Breast epithelium (tissue), 4 donors: ENCODE measurements at regions not wholly inside any gene's neighbourhood (a gene's known extent, or its start where the extent isn't known, plus 50 kb on each side); places are given as distances from the start of the nearest gene placed in this dataset.

Source experiments
- DNase-seq, 2 donors: peaks; one replicate each; pipeline ENCODE4 v3.0.0-alpha.2; 2019; ENCODE audit warnings: low spot score in 2 of 2
- H3K27ac ChIP-seq, 2 donors: fragments of 200-600 bp; sonication (generic) in 1 of 2; one replicate each; pipeline ENCODE4 v1.5.1; 2016 to 2019; ENCODE audit warnings: mild to moderate bottlenecking in 1 of 2
- H3K27me3 ChIP-seq, 2 donors: fragments of 200-600 bp; sonication (generic) in 1 of 2; one replicate each; pipeline versions ENCODE4 v1.5.1 to v1.6.0; 2017 to 2019; ENCODE audit warnings: control low read depth in 1 of 2, mild to moderate bottlenecking in 1 of 2
- H3K36me3 ChIP-seq: fragments of 200-600 bp; one replicate; pipeline ENCODE4 v1.5.1; 2019
- H3K4me1 ChIP-seq, 2 donors: fragments of 200-600 bp; sonication (generic); one replicate each; pipeline ENCODE4 v1.5.1; 2016 to 2019; ENCODE audit warnings: control low read depth in 1 of 2
- H3K4me3 ChIP-seq, 3 donors: fragments of 200-600 bp; sonication (generic); 1 replicate in 2 of 3; 2 replicates in 1 of 3; pipeline ENCODE4 v1.5.1; 2016 to 2019; ENCODE audit warnings: mild to moderate bottlenecking in 3 of 3, moderate library complexity in 2 of 3
- H3K9me3 ChIP-seq, 2 donors: fragments of 200-600 bp; sonication (generic) in 1 of 2; one replicate each; pipeline ENCODE4 v1.5.1; 2016 to 2019; ENCODE audit warnings: control low read depth in 1 of 2
- POLR2A ChIP-seq: fragments of 450-650 bp; IDR thresholded peaks from one replicate; pipeline ENCODE4 v1.6.1; 2016; ENCODE audit warnings: antibody characterized with exemption, mild to moderate bottlenecking, moderate library complexity
- POLR2AphosphoS5 ChIP-seq, 3 donors: sonication (generic); formaldehyde crosslinking; IDR thresholded peaks; one replicate each; pipeline ENCODE4 v1.6.1; 2017; ENCODE audit warnings: antibody characterized with exemption in 3 of 3
- intact Hi-C: fragments of 100-400 bp; cut with DNase I; formaldehyde crosslinking; loops from one replicate; pipeline ENCODE4 v1.15.1; 2023; ENCODE audit warnings: low total_unique reads
- TF ChIP-seq, protein P1 (sequence below), 3 donors: fragments of 450-650 bp; IDR thresholded peaks; one replicate each; pipeline ENCODE4 v1.5.1; 2016 to 2017; ENCODE audit warnings: antibody characterized with exemption in 3 of 3, mild to moderate bottlenecking in 3 of 3, moderate library complexity in 3 of 3

DNA sequence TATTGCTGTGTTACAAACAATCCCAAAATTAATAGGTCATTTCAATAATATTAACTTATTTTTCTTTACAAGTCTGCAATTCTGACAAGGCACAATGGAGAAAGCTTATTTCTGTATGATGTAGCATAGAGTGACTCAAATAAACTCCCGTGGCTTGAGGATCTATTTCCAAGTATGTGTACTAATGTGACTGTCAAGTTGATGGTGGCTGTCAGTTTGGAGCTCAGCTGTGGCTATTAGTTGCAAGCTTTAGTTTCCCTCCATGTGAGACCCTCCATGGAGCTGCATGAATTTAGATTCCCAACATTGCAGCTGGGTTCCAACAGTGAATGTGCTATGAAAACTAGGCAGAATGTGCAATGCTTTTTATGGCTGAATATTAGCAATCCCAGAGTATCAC lies 515.5 kb upstream of the GBE1 start:
- no peaks in the 10 kb centered on the region for H3K9me3 ChIP-seq
- intact Hi-C loops, result no loop called here
- no peak for DNase-seq
- no peaks in the 10 kb centered on the region for H3K4me1 ChIP-seq
- no peak overlapping the region for H3K27ac ChIP-seq
- H3K4me3 ChIP-seq, result no peak overlapping the region
- H3K36me3 ChIP-seq, result no peaks in the 10 kb centered on the region
- TF ChIP-seq POLR2A, result no peak
- TF ChIP-seq POLR2AphosphoS5 (IDR thresholded peaks at IDR 0.05), result no peak
- TF ChIP-seq, protein P1, sequence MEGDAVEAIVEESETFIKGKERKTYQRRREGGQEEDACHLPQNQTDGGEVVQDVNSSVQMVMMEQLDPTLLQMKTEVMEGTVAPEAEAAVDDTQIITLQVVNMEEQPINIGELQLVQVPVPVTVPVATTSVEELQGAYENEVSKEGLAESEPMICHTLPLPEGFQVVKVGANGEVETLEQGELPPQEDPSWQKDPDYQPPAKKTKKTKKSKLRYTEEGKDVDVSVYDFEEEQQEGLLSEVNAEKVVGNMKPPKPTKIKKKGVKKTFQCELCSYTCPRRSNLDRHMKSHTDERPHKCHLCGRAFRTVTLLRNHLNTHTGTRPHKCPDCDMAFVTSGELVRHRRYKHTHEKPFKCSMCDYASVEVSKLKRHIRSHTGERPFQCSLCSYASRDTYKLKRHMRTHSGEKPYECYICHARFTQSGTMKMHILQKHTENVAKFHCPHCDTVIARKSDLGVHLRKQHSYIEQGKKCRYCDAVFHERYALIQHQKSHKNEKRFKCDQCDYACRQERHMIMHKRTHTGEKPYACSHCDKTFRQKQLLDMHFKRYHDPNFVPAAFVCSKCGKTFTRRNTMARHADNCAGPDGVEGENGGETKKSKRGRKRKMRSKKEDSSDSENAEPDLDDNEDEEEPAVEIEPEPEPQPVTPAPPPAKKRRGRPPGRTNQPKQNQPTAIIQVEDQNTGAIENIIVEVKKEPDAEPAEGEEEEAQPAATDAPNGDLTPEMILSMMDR (IDR thresholded peaks at IDR 0.05), result no peak
- H3K27me3 ChIP-seq, result no peaks in the 10 kb centered on the region

DNA sequence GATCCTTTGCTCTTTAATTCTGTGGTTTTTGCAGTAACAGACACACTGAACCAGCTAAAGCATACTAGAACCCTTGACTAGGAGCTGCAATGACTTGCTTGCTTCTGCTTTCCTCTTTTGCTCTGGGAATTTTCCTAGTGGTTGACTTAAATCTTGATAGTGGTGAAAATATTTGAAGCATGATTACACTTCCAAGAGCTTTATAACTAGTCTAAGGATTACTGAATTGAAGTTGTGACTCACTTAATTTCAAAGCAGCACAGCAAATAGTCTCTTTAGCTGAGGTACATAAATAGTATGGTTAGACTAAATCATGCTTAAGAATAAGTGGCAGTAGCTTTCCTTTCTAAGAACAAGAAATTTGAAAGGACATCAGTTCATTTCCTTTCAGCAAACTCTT lies 513.5 kb upstream of the GBE1 start:
- H3K36me3 ChIP-seq, result no peaks in the 10 kb centered on the region
- intact Hi-C loops, result no loop called here
- H3K4me1 ChIP-seq, result no peaks in the 10 kb centered on the region
- no peak overlapping the region for H3K27ac ChIP-seq
- H3K4me3 ChIP-seq, result no peak overlapping the region
- H3K27me3 ChIP-seq, result no peaks in the 10 kb centered on the region
- no peak for DNase-seq
- no peak for TF ChIP-seq POLR2A
- TF ChIP-seq, protein P1 (IDR thresholded peaks at IDR 0.05), result no peak
- no peak for TF ChIP-seq POLR2AphosphoS5 (IDR thresholded peaks at IDR 0.05)
- peaks cover 0 to 10% of the 10 kb centered on the region in 2 donors for H3K9me3 ChIP-seq

DNA sequence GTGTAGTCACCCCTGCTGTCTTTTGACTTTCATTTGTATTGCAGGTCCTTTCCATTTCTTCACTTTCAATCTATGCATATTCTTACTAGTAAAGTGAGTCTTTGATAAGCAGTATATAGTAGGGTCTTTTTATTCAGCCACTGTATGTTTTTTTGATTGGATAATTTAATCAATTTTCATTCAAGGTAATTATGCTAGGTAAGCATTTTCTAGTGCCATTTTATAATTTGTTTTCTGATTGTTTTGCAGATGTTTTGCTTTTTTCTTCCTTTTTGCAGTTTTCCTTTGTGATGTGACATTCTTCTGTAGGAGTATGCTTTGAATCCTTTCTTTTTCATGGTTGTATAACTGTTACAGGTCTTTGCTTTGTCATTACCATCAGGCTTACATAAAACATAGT lies 504.3 kb upstream of the GBE1 start:
- Histone ChIP-seq H3K27ac (no peak overlapping the region), H3K27me3 (no peaks in the 10 kb centered on the region), H3K4me3 (no peak overlapping the region), H3K9me3 (peaks cover 0 to 7% of the 10 kb centered on the region in 2 donors), H3K4me1 (no peaks in the 10 kb centered on the region), H3K36me3 (no peaks in the 10 kb centered on the region)
- intact Hi-C loops, result no loop called here
- no peak for DNase-seq
- TF ChIP-seq POLR2AphosphoS5 (IDR thresholded peaks at IDR 0.05), result no peak
- TF ChIP-seq POLR2A, result no peak
- TF ChIP-seq, protein P1 (IDR thresholded peaks at IDR 0.05), result no peak

DNA sequence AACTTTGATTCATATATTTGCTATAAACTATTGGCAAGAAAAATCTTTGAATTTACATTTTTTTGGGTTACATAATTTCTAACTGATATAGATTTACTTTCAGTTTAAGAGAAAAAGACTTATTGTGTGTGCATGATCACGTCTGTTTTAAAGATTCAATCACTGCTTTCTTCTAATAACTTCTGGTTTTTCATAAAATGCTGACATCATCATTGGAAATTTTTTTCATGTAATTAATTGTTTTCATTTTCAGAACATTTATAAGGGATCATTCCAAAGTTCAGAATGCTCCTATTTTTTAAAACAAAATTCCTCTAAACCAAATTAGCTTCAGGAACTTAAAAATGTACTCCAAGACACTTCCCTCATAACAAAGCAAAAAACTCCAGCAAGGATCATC lies 500.7 kb upstream of the GBE1 start:
- no peak for TF ChIP-seq POLR2AphosphoS5 (IDR thresholded peaks at IDR 0.05)
- no peak for TF ChIP-seq POLR2A
- TF ChIP-seq, protein P1 (IDR thresholded peaks at IDR 0.05), result no peak
- no peaks in the 10 kb centered on the region for H3K27me3 ChIP-seq
- no peak for DNase-seq
- no peak overlapping the region for H3K27ac ChIP-seq
- no peaks in the 10 kb centered on the region for H3K4me1 ChIP-seq
- no peaks in the 10 kb centered on the region for H3K36me3 ChIP-seq
- H3K4me3 ChIP-seq, result no peak overlapping the region
- no peaks in the 10 kb centered on the region for H3K9me3 ChIP-seq
- intact Hi-C loops, result no loop called here

DNA sequence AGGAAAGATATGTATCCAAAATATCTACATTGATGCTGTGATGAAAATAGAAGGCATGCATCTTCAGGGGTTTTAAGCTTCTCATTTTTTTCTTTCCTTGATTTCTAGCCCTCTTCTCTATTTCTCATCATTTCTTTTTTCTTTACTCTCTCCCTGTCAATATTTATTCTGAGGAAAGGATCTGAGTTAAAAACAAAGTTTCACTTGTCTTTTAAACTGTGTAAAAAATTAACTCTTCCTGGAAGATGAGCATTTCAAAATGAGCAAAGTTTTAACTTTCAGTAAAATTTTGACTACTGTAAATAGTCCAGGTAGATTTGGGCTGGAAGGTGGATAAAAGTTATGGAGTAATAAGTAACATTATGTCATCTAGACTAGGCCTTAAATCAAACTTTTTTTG lies 500.2 kb upstream of the GBE1 start:
- Histone ChIP-seq H3K4me3 (no peak overlapping the region), H3K27ac (no peak overlapping the region), H3K9me3 (no peaks in the 10 kb centered on the region), H3K4me1 (no peaks in the 10 kb centered on the region), H3K27me3 (no peaks in the 10 kb centered on the region), H3K36me3 (no peaks in the 10 kb centered on the region)
- no peak for TF ChIP-seq POLR2A
- TF ChIP-seq POLR2AphosphoS5 (IDR thresholded peaks at IDR 0.05), result no peak
- TF ChIP-seq, protein P1 (IDR thresholded peaks at IDR 0.05), result no peak
- DNase-seq, result no peak
- intact Hi-C loops, result no loop called here
